K562 (cell line): ENCODE measurements at regions not wholly inside any gene's neighbourhood (a gene's known extent, or its start where the extent isn't known, plus 50 kb on each side); places are given as distances from the start of the nearest gene placed in this dataset.

ENCODE experiments used
- ATAC-seq: fragments of 200-7000 bp; cut with Tn5 transposase; 3 replicates; pipeline ENCODE4 v1.9.1; 2020; ENCODE audit warnings: moderate library complexity
- BruUV-seq: library from RNA; stranded (reverse); fragments of 400-500 nt; replicated peaks from 2 replicates; lab custom pipeline; 2021; lab: Mats Ljungman, UMichigan
- CTCF ChIA-PET: fragments of 300-600 bp; formaldehyde crosslinking; extraction: SDS; loops from one replicate; lab custom pipeline; 2021; ENCODE audit warnings: low intra/inter-chr PET ratio; lab: Yijun Ruan, JAX
- POLR2A ChIA-PET: fragments of 300-600, 350-650 bp; sonication (Branson Sonifier 250); formaldehyde crosslinking; extraction: SDS; loops from one replicate; lab custom pipeline; 2021; ENCODE audit warnings: antibody characterized with exemption, inconsistent platforms; lab: Yijun Ruan, JAX
- DNase-seq, 4 experiments: peaks; one replicate each; pipeline versions ENCODE4 v3.0.0 to v3.0.0-alpha.2; 2011 to 2018; ENCODE audit warnings: low spot score in 3 of 4, mixed read lengths in 3 of 4; ENCODE audit errors: extremely low read depth in 1 of 4
- FAIRE-seq: peaks from 2 replicates; lab custom pipeline; 2011; peaks lifted over from hg19 to GRCh38; lab: Jason Lieb, UNC
- H2AFZ ChIP-seq: 2 replicates; pipeline ENCODE4 v1.6.0; 2011; ENCODE audit warnings: low read depth, low read length, control low read depth, inconsistent platforms
- H3K27ac ChIP-seq: fragments of 200-600 bp; 3 replicates; pipeline ENCODE4 v1.8.0; 2011; ENCODE audit warnings: low read depth, mild to moderate bottlenecking, control low read depth, inconsistent platforms, low read length, moderate library complexity, mixed read lengths; ENCODE audit errors: extremely low read depth
- H3K27me3 ChIP-seq, 2 experiments: fragments of 300-600 bp in 1 of 2; 2 replicates in 1 of 2; 3 replicates in 1 of 2; pipeline versions ENCODE4 v1.6.0 to v1.8.0; 2011; ENCODE audit warnings: inconsistent platforms in 2 of 2, low read length in 2 of 2, mild to moderate bottlenecking in 1 of 2, mixed read lengths in 1 of 2, moderate library complexity in 1 of 2; ENCODE audit not compliant: control insufficient read depth in 2 of 2, insufficient read depth in 2 of 2
- H3K36me3 ChIP-seq: fragments of 300-600 bp; 3 replicates; pipeline ENCODE4 v1.8.0; 2011; ENCODE audit warnings: mild to moderate bottlenecking, low read length, inconsistent platforms; ENCODE audit not compliant: control insufficient read depth, insufficient read depth
- H3K4me1 ChIP-seq, 2 experiments: fragments of 200-600 bp in 1 of 2; replicated peaks in 1 of 2; 2 replicates in 1 of 2; 3 replicates in 1 of 2; pipeline versions ENCODE4 v1.5.1 to v1.8.0; 2011; ENCODE audit warnings: inconsistent platforms in 2 of 2, low read length in 2 of 2, mild to moderate bottlenecking in 1 of 2, mixed read lengths in 1 of 2, moderate library complexity in 1 of 2; ENCODE audit not compliant: control insufficient read depth in 2 of 2, insufficient read depth in 2 of 2
- H3K4me2 ChIP-seq: 2 replicates; pipeline ENCODE4 v1.6.1; 2011; ENCODE audit warnings: low read length, control low read depth, inconsistent platforms, mixed read lengths; ENCODE audit not compliant: insufficient read depth
- H3K4me3 ChIP-seq: fragments of 200-600 bp; sonication (generic), shearing (Covaris generic); 2 replicates; pipeline ENCODE4 v1.5.1; 2016; ENCODE audit warnings: control low read depth, inconsistent platforms
- H3K79me2 ChIP-seq: fragments of 200-600 bp; 3 replicates; pipeline ENCODE4 v1.8.0; 2011; ENCODE audit warnings: low read length, inconsistent platforms; ENCODE audit not compliant: control insufficient read depth, insufficient read depth
- H3K9ac ChIP-seq, 2 experiments: 2 replicates each; pipeline versions ENCODE4 v1.6.0 to v1.6.1; 2011; ENCODE audit warnings: low read depth in 2 of 2, low read length in 2 of 2, control low read depth in 1 of 2, inconsistent platforms in 1 of 2, mild to moderate bottlenecking in 1 of 2, mixed read lengths in 1 of 2; ENCODE audit not compliant: insufficient read depth in 1 of 2
- H3K9me1 ChIP-seq: one replicate; pipeline ENCODE4 v1.6.0; 2011; ENCODE audit warnings: inconsistent platforms, mild to moderate bottlenecking, low read length, moderate library complexity; ENCODE audit not compliant: control insufficient read depth, insufficient read depth
- H3K9me3 ChIP-seq: replicated peaks from 2 replicates; pipeline ENCODE4 v1.5.1; 2011; ENCODE audit warnings: low read depth, low read length, inconsistent platforms; ENCODE audit not compliant: control insufficient read depth, insufficient read depth
- H4K20me1 ChIP-seq: replicated peaks from 2 replicates; pipeline ENCODE4 v1.6.1; 2011; ENCODE audit warnings: low read length, inconsistent platforms, mixed read lengths; ENCODE audit not compliant: control insufficient read depth, insufficient read depth
- CCAR2 ChIP-seq: fragments of 200-400 bp; formaldehyde crosslinking; IDR thresholded peaks from 2 replicates; pipeline ENCODE4 v1.6.1; 2017; ENCODE audit warnings: mild to moderate bottlenecking, low read depth, low read length
- GTF2B ChIP-seq: IDR thresholded peaks from 2 replicates; pipeline ENCODE4 v1.6.1; 2011; ENCODE audit not compliant: insufficient read length; ENCODE audit errors: extremely low read depth
- HMG20B ChIP-seq: fragments of 250-450 bp; sonication (Bioruptor Pico); IDR thresholded peaks from 2 replicates; pipeline ENCODE4 v1.5.0; 2021; ENCODE audit warnings: mild to moderate bottlenecking
- MAFK ChIP-seq: IDR thresholded peaks from 2 replicates; pipeline ENCODE4 v1.6.1; 2011; ENCODE audit warnings: low read length, improper control_type of control experiment
- MECOM ChIP-seq: fragments of 250-450 bp; sonication (Bioruptor Pico); IDR thresholded peaks from 2 replicates; pipeline ENCODE4 v1.8.0; 2022; ENCODE audit warnings: inconsistent platforms
- SRSF9 ChIP-seq: fragments of 200-400 bp; formaldehyde crosslinking; IDR thresholded peaks from 2 replicates; pipeline ENCODE4 v1.6.1; 2017; ENCODE audit warnings: low read depth, low read length, borderline replicate concordance
- ZKSCAN3 ChIP-seq: fragments of 250-450 bp; sonication (Bioruptor Pico); IDR thresholded peaks from 2 replicates; pipeline ENCODE4 v1.4.0; 2020
- ZNF384 ChIP-seq: IDR thresholded peaks from 2 replicates; pipeline ENCODE4 v1.6.1; 2012; ENCODE audit warnings: low read depth, low read length, improper control_type of control experiment
- ZNF644 ChIP-seq: fragments of 200-800 bp; sonication (Bioruptor generic); IDR thresholded peaks from 2 replicates; pipeline ENCODE4 v1.6.1; 2016; ENCODE audit warnings: low read depth, missing genetic modification characterization, missing compliant biosample characterization
- ZNF707 ChIP-seq: fragments of 250-450 bp; sonication (Bioruptor Pico); conservative IDR thresholded peaks from 2 replicates; pipeline ENCODE4 v1.8.0; 2022; ENCODE audit warnings: inconsistent platforms, mild to moderate bottlenecking, moderate library complexity
- ZNF764 ChIP-seq: fragments of 250-450 bp; sonication (Bioruptor Pico); IDR thresholded peaks from 2 replicates; pipeline ENCODE4 v1.4.0; 2020; ENCODE audit warnings: low read depth, mild to moderate bottlenecking, moderate library complexity
- WGBS: fragments of 100-300 bp; shearing (Covaris generic); methylation state at CpG from one replicate; pipeline ENCODE4 v1.1.6; 2016; ENCODE audit warnings: low coverage, mixed read lengths; ENCODE audit not compliant: insufficient coverage; ENCODE audit errors: missing lambda C conversion rate; 5-methylcytosine and 5-hydroxymethylcytosine counted together
- in situ Hi-C: fragments of 300-500 bp; cut with MboI; formaldehyde crosslinking; loops from 4 replicates; pipeline ENCODE4 v1.15.0; 2018; ENCODE audit warnings: inconsistent platforms, mixed read lengths
- intact Hi-C: fragments of 100-400 bp; cut with micrococcal nuclease; formaldehyde crosslinking; loops from 2 replicates; pipeline ENCODE4 v1.14.2; 2022

- no peak overlapping the region for H2AFZ ChIP-seq
- in situ Hi-C loops (no loop called here), intact Hi-C loops (no loop called here)
- 10% methylated on average over 2 of the region's 2 CpGs for WGBS
- no peaks in the 10 kb centered on the region for H3K79me2 ChIP-seq
- TF ChIP-seq MAFK (no peak), MECOM (CRISPR knock-in tag) (no peak), CCAR2 (no peak), ZNF384 (no peak), ZNF644 (tag) (no peak), SRSF9 (no peak)
- H3K4me1 ChIP-seq = no peaks in the 10 kb centered on the region
- no peak overlapping the region for H3K27ac ChIP-seq
- ChIA-PET CTCF (no interaction called here), POLR2A (no interaction called here)
- H3K4me2 ChIP-seq = no peak overlapping the region
- H3K4me3 ChIP-seq = no peak overlapping the region
- no peak for ATAC-seq
- FAIRE-seq = no peak
- H3K9ac ChIP-seq = no peak overlapping the region
- DNase-seq = no peak
- H3K9me3 ChIP-seq = no peaks in the 10 kb centered on the region
- H3K9me1 ChIP-seq = no peaks in the 10 kb centered on the region
- no TSS peak for BruUV-seq
- no peaks in the 10 kb centered on the region for H3K36me3 ChIP-seq
- no peaks in the 10 kb centered on the region for H4K20me1 ChIP-seq
- H3K27me3 ChIP-seq = no peaks in the 10 kb centered on the region
Measured at GRCh38 chr2:217332417-217332791, 472.5 kb upstream of the TNP1 start.

- ChIA-PET CTCF (no interaction called here), POLR2A (no interaction called here)
- no TSS peak for BruUV-seq
- Histone ChIP-seq H3K79me2 (no peaks in the 10 kb centered on the region), H3K4me2 (no peak overlapping the region), H3K4me3 (no peak overlapping the region), H3K27me3 (no peaks in the 10 kb centered on the region), H3K9me1 (no peaks in the 10 kb centered on the region), H3K27ac (no peak overlapping the region), H3K9ac (no peak overlapping the region), H3K4me1 (no peaks in the 10 kb centered on the region), H3K9me3 (no peaks in the 10 kb centered on the region), H3K36me3 (no peaks in the 10 kb centered on the region), H2AFZ (no peak overlapping the region), H4K20me1 (no peaks in the 10 kb centered on the region)
- in situ Hi-C loops = no loop called here
- WGBS = 5% methylated on average over 3 of the region's 3 CpGs
- ATAC-seq (no peak), DNase-seq (no peak), FAIRE-seq (no peak)
- TF ChIP-seq ZNF707 (CRISPR knock-in tag) (no peak), ZNF764 (CRISPR knock-in tag) (no peak), ZKSCAN3 (no peak), HMG20B (CRISPR knock-in tag) (no peak), GTF2B (no peak)
- intact Hi-C loops = no loop called here
Measured at GRCh38 chr2:217331523-217332416, 471.9 kb upstream of the TNP1 start.
